HG02981 (cell line): ENCODE measurements at regions not wholly inside any gene's neighbourhood (a gene's known extent, or its start where the extent isn't known, plus 50 kb on each side); places are given as distances from the start of the nearest gene placed in this dataset.
"Not testable (repeated sequence)": the region's sequence is repeated elsewhere in the genome, so short reads cannot be mapped to it uniquely, and the experiment has no call there.

Source experiments
- ATAC-seq: cut with Tn5 transposase; IDR thresholded peaks from one replicate; pipeline ENCODE4 v1.9.1; 2021; ENCODE audit warnings: mild to moderate bottlenecking, moderate library complexity; ENCODE audit not compliant: unreplicated experiment

GRCh38 chr4:57734104-57734670, 624.0 kb upstream of the IGFBP7 start:
- no peak for ATAC-seq

DNA sequence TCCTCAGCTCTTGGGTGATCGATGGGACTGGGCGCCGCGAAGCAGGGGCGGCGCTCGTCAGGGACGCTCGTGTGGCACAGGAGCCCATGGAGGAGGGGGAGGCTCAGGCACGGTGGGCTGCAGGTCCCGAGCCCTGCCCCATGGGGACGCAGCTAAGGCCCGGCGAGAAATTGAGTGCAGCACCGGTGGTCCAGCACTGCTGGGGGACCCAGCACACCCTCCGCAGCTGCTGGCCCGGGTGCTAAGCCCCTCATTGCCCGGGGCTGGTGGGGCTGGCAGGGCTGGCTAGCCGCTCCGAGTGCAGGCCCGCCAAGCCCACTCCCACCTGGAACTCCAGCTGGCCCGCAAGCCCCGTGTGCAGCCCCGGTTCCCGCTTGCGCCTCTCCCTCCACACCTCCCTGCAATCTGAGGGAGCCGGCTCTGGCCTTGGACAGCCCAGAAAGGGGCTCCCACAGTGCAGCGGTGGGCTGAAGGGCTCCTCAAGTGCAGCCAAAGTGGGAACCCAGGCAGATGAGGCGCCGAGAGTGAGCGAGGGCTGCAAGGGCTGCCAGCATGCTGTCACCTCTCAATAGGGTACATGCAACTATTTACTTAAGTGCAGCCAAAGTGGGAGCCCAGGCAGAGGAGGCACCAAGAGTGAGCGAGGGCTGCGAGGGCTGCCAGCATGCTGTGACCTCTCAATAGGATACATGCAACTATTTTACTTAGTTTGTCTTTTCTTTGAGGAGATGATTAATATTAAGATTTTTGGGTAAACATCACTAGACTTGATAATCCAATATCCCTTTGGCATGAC, 619.8 kb upstream of the IGFBP7 start:
- ATAC-seq, result not testable (repeated sequence)

DNA sequence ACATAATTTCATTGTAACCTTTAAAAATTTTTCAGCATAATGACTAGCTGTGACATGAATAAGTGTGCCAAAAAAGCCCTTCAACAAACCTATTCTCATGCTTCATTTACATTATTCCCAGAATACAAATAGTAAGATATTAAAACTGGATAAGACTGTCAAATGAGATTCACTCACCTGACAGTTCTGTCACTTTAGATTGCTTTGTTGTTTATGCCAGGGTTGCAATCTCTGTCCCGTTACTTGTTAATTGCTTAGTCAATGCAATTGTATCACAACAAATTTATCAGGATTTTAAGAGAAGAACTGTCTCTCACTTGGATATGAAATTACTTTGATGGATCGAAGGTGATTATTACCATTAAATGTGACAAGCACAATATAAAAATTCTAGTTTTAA, 616.0 kb upstream of the IGFBP7 start:
- ATAC-seq, result no peak

DNA sequence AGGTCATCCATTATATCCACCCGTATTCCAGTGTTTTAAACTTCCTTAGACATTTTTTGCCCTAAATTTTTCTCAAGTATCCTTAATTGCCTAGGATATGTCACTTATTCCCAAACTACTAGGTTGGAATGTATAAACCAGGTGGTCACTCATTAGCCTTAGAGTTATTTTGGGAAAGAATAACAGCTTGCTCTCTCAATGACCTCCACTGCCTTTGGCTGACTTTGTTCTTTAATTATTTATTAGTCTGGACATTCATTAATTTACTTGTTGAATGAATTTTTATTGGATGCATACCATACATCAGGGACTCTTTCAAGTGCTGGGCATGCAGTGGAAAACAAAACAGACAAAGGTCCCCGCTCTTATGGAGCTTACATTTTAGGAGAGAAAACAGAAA, 609.3 kb upstream of the IGFBP7 start:
- no peak for ATAC-seq

DNA sequence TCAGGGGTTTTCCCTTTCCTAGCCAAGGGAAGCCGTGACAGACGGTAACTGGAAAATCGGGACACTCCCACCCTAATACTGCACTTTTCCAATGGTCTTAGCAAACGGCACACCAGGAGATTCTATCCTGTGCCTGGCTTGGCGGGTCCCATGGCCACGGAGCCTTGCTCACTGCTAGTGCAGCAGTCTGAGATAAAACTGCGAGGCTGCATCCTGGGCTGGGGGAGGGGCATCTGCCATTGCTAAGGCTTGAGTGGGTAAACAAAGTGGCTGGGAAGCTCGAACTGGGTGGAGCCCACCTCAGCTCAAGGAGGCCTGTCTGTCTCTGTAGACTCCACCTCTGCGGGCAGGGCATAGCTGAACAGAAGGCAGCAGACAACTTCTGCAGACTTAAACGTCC, 604.1 kb upstream of the IGFBP7 start:
- not testable (repeated sequence) for ATAC-seq

DNA sequence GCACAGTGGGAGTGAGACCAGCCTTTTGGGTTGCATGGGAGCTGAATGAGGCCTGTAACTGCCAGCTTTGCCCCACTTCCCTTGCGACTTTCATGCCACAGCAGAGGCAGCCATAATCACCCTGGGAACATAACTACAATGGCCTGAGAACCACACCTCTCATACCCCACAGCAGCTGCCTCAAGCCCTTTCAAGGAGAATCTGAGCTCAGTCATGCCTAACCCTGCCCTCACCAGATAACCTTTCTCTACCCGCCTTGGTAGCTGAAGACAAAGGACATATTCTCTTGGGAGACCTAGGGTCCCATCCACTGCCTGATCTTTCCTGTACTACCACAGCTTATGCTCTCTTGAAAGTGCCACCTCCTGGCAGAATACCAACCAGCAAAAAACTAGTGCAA, 599.9 kb upstream of the IGFBP7 start:
- no peak for ATAC-seq

DNA sequence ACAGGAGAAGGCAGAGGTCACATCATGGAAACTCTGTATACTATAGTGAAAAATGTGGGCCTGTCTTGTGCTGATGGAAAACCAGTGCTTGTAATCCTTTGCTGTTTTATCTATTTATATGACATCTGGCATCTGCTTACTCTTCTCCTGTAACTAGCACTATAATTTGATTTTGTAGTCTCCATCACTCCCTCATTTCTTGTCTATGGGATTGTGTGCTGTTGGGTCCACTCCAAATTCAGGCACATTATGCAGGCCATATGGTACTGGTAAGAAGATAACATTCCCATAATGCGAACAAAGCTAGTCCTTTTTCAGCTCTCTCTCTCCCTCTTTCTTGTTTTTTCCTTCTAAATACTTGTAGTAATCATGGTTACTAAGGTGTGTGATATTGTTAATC, 581.2 kb upstream of the IGFBP7 start:
- no peak for ATAC-seq

DNA sequence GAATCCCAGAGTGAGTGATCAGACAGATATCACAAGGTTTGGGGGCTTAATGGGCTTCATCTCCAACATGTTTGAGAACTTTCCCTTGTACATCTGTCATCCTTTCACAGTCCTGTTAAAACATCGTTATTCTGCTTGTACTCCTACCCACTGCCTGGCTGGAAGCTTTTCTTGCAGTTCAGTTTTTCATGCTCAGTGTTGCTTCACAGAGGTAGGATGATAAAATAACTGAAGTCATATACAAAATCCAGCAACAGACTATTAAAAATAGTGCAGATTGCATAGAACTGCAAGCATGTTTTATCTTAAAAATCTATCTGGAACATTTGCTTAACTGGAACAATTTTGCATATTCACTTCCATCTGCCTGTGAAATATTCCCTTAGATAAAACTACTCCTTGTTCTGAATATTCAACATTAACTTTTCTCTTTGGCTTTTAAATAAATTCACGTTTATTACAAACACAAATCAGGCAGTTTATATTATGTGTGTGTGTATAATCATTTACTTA, 579.6 kb upstream of the IGFBP7 start:
- ATAC-seq, result no peak

- no peak for ATAC-seq
Measured at GRCh38 chr4:57682275-57682674, 572.1 kb upstream of the IGFBP7 start.

GRCh38 chr4:57679969-57680368, 569.8 kb upstream of the IGFBP7 start:
- no peak for ATAC-seq

DNA sequence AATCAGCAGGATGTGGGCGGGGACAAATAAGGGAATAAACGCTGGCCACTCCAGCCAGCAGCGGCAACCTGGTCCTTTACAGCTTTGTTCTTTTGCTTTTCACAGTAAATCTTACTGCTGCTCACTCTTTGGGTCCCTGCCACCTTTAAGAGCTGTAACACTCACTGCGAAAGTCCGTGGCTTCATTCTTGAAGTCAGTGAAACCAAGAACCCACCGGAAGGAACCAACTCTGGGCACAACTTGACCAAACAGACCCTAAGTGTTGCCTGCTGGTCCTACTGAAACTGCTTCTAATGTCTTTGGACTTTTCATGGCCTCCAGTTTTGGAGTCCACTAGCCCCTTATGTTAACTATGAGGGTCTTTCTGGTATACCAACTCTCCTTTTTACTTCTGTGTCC, 566.2 kb upstream of the IGFBP7 start:
- ATAC-seq, result no peak

GRCh38 chr4:57672846-57673433, 562.8 kb upstream of the IGFBP7 start:
- ATAC-seq, result no peak

GRCh38 chr4:57668621-57669020, 558.4 kb upstream of the IGFBP7 start:
- no peak for ATAC-seq

DNA sequence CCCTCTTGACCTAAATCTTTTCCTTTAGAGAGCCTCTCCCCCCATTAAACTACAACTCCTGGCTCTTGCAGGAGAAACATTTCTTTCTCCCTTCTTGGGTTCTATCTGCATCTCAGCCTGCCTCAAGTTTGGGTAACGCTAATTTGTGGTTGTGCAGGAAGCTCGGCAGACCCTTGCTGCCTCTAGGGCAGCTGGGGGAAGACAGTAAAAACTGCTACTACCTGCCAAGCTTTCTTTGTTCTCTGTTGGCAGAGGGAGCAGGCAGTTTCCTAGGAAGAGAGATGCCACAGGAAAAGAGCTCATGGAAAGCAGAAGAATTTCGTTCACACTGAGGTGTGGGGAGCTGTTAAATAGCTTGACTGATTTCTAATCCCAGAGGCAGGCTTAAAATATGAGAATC, 555.6 kb upstream of the IGFBP7 start:
- ATAC-seq, result no peak

DNA sequence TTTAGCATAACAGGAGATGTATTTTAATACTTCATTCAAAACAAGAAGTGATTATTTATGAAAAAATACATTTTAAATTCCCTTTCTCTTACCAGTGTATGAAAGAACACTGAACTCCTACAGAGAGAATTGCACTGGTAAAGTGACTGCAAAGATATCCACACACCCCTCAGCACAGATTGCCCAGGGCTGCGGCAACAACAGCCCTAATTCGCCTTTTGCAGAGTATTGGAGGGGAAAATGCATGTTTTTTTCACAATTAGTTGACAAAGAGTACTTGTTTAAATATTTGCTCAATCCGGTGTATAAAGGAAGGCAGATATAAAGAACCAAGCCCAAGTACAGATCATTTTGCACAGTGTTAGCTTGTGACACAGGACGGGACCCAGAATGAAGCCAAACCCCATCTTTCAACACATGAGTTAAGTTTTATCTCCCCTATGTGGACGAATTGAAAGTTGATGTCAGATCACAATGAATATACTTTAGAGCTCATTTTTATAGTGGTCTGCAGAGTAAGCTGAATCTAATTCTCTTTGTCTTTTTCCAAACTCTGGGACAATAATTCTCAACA, 551.4 kb upstream of the IGFBP7 start:
- ATAC-seq, result no peak

- no peak for ATAC-seq
Measured at GRCh38 chr4:57658673-57659072, 548.5 kb upstream of the IGFBP7 start.

GRCh38 chr4:57658188-57658587, 548.0 kb upstream of the IGFBP7 start:
- no peak for ATAC-seq

- no peak for ATAC-seq
Measured at GRCh38 chr4:57655342-57655741, 545.2 kb upstream of the IGFBP7 start.

DNA sequence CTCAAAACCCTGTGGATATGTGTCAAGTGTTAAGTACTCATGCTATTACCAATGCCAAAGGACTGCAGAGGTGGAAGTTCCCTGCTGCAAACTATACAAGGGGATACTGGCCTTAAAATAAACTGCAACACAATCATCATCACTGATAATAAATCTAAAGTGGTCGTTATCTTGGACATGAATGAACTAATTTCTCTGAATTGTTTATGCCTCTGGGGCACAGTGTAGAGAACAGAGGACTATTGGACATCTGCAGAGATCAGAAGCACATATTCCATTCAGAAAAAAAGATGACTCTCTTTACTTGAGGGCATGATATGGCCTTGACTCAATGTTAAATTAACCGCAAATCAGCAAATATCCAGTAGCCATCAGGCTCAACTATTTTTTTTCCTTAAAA, 542.6 kb upstream of the IGFBP7 start:
- no peak for ATAC-seq

DNA sequence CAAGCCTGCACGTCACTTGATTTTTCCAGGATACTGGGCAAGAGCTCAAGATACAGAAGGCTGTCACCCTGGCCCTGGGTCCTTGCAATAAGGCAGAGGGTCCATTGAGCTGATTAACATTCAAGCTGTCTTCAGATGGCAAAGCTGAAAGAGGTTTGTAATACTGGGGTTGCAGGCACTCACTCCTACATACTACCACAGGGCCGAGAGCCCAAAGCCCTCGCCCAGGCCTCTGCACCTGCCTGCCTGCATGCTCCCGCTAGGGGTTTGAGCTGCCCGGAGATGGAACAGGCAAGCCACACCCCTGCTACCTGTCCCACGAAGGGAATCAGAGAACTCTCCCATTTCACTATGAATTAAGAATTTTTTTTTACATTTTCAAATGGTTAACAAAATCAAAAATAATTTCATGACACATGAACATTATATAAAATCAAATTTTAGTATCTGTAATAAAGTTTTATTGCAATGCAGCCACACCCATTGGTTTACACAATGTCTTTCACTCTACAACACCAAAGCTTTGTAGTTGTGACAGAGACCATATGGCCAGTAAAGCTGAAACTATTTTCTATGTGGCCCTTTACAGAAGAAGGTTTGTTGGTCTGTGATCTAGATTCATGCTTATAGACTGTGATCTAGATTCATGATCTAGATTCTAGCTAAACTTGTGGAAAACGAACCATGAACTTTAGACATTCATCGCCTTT, 530.4 kb upstream of the IGFBP7 start:
- ATAC-seq, result no peak
